ENCODE measurements at regions not wholly inside any gene's neighbourhood (a gene's known extent, or its start where the extent isn't known, plus 50 kb on each side); places are given as distances from the start of the nearest gene placed in this dataset.

- H3K27ac ChIP-seq = no peak overlapping the region
- H3K36me3 ChIP-seq = no peaks in the 10 kb centered on the region
- no peaks in the 10 kb centered on the region for H3K9me3 ChIP-seq
- no peaks in the 10 kb centered on the region for H3K27me3 ChIP-seq
- TF ChIP-seq CTCF (IDR thresholded peaks at IDR 0.05) = no peak
- no peak overlapping the region for H3K4me3 ChIP-seq
- intact Hi-C loops (cut with DNase I) = no loop called here
- no peak for DNase-seq (ENCODE audit: low spot score in 2 of 2)
- peaks cover 0 to 3% of the 10 kb centered on the region in 2 donors for H3K4me1 ChIP-seq
These were observed 264.7 kb downstream of the PARN start for GRCh38 chr16:14365200-14365851.

- peaks cover 0 to 3% of the 10 kb centered on the region in 2 donors for H3K4me1 ChIP-seq
- no peaks in the 10 kb centered on the region for H3K36me3 ChIP-seq
- intact Hi-C loops (cut with DNase I) = no loop called here
- TF ChIP-seq CTCF (IDR thresholded peaks at IDR 0.05) = no peak
- no peak overlapping the region for H3K27ac ChIP-seq
- no peaks in the 10 kb centered on the region for H3K27me3 ChIP-seq
- DNase-seq (ENCODE audit: low spot score in 2 of 2) = no peak
- H3K9me3 ChIP-seq = no peaks in the 10 kb centered on the region
- no peak overlapping the region for H3K4me3 ChIP-seq
These were observed 265.5 kb downstream of the PARN start for GRCh38 chr16:14364386-14365199.

- no peak for DNase-seq (ENCODE audit: low spot score in 2 of 2)
- no peak for TF ChIP-seq CTCF (IDR thresholded peaks at IDR 0.05)
- Histone ChIP-seq H3K27me3 (no peaks in the 10 kb centered on the region), H3K4me3 (no peak overlapping the region), H3K36me3 (no peaks in the 10 kb centered on the region), H3K27ac (no peak overlapping the region), H3K4me1 (peaks cover 0 to 3% of the 10 kb centered on the region in 2 donors), H3K9me3 (no peaks in the 10 kb centered on the region)
- intact Hi-C loops (cut with DNase I) = no loop called here
These were observed 266.0 kb downstream of the PARN start for GRCh38 chr16:14364112-14364385.

- no peak for TF ChIP-seq CTCF (IDR thresholded peaks at IDR 0.05)
- intact Hi-C loops (cut with DNase I) = loop anchor here (2.0 kb wide), 1 partner anchor 58 kb away; no protein-coding TSS in a partner anchor
- H3K27ac ChIP-seq = no peak overlapping the region
- H3K27me3 ChIP-seq = no peaks in the 10 kb centered on the region
- H3K36me3 ChIP-seq = no peaks in the 10 kb centered on the region
- no peak overlapping the region for H3K4me3 ChIP-seq
- no peak for DNase-seq (ENCODE audit: low spot score in 2 of 2)
- H3K9me3 ChIP-seq = no peaks in the 10 kb centered on the region
- peaks cover 0 to 3% of the 10 kb centered on the region in 2 donors for H3K4me1 ChIP-seq
These were observed 267.2 kb downstream of the PARN start for GRCh38 chr16:14362774-14363371.

- no peak overlapping the region for H3K4me3 ChIP-seq
- TF ChIP-seq CTCF (IDR thresholded peaks at IDR 0.05) = no peak
- intact Hi-C loops (cut with DNase I) = no loop called here
- peaks cover 0 to 3% of the 10 kb centered on the region in 2 donors for H3K4me1 ChIP-seq
- H3K27me3 ChIP-seq = no peaks in the 10 kb centered on the region
- no peaks in the 10 kb centered on the region for H3K36me3 ChIP-seq
- no peak for DNase-seq (ENCODE audit: low spot score in 2 of 2)
- no peak overlapping the region for H3K27ac ChIP-seq
- H3K9me3 ChIP-seq = no peaks in the 10 kb centered on the region
These were observed 269.6 kb downstream of the PARN start for GRCh38 chr16:14360326-14361037.
